ENCODE measurements at regions not wholly inside any gene's neighbourhood (a gene's known extent, or its start where the extent isn't known, plus 50 kb on each side); places are given as distances from the start of the nearest gene placed in this dataset.
"Not testable (repeated sequence)": the region's sequence is repeated elsewhere in the genome, so short reads cannot be mapped to it uniquely, and the experiment has no call there.

DNA sequence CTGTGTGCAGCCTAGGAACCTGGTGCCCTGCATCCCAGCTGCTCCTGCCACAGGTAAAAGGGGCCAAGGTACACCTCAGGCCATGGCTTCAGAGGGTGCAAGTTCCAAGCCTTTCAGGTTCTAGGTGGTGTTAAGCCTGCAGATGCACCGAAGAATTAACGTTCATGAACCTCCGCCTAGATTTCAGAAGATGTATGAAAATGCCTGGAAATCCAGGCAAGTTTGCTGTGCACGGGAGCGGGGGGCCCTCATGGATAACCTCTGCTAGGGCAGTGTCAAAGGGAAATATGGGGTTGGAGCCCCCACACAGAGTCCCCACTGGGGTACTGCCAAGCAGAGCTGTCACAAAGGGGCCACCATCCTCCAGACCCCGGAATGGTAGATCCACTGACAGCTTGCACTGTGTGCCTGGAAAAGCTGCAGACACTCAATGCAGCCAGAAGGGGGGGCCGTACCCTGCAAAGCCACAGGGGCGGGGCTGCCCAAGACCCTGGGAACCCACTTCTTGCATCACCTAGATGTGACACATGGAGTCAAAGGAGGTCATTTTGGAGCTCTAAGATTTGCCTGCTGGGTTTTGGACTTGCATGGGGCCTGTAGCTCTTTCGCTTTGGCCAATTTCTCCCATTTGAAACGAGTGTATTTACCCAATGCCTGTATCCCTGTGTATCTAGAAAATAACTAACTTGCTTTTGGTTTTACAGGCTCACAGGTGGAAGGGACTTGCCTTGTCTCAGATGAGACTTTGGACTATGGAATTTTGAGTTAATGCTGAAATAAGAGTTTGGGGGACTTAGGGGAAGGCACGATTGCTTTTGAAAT, 145.2 kb upstream of the C1QTNF3 start:
- not testable (repeated sequence) for TF ChIP-seq MAX (IDR thresholded peaks at IDR 0.05); EP300 (IDR thresholded peaks at IDR 0.05; ENCODE audit: borderline replicate concordance); REST (IDR thresholded peaks at IDR 0.05; ENCODE audit: low read depth)
